HEK293T (cell line): ENCODE measurements at regions not wholly inside any gene's neighbourhood (a gene's known extent, or its start where the extent isn't known, plus 50 kb on each side); places are given as distances from the start of the nearest gene placed in this dataset.

ENCODE experiments used
- CTCF ChIA-PET: fragments of 350-600 bp; formaldehyde crosslinking; extraction: SDS; loops from one replicate; lab custom pipeline; 2021; ENCODE audit warnings: antibody characterized with exemption, inconsistent platforms; lab: Yijun Ruan, JAX
- POLR2A ChIA-PET: fragments of 350-600 bp; formaldehyde crosslinking; extraction: SDS; loops from one replicate; lab custom pipeline; 2020; ENCODE audit warnings: antibody characterized with exemption, inconsistent platforms; lab: Yijun Ruan, JAX
- DNase-seq: peaks from one replicate; pipeline ENCODE4 v3.0.0; 2012; ENCODE audit warnings: mixed read lengths; ENCODE audit errors: extremely low spot score
- ARNT ChIP-seq: fragments of 450-650 bp; IDR thresholded peaks from 2 replicates; pipeline ENCODE4 v1.6.1; 2017; ENCODE audit warnings: mild to moderate bottlenecking
- BHLHE40 ChIP-seq: fragments of 450-650 bp; IDR thresholded peaks from 2 replicates; pipeline ENCODE4 v1.6.1; 2016; ENCODE audit warnings: mild to moderate bottlenecking, moderate library complexity, borderline replicate concordance
- CTBP1 ChIP-seq: fragments of 450-650 bp; IDR thresholded peaks from 2 replicates; pipeline ENCODE4 v1.6.1; 2016; ENCODE audit warnings: borderline replicate concordance
- ELF4 ChIP-seq: fragments of 450-650 bp; IDR thresholded peaks from 2 replicates; pipeline ENCODE4 v1.6.1; 2017; ENCODE audit warnings: antibody characterized with exemption
- FOXA1 ChIP-seq: fragments of 450-650 bp; IDR thresholded peaks from 2 replicates; pipeline ENCODE4 v1.6.1; 2016; ENCODE audit warnings: mild to moderate bottlenecking
- FOXK2 ChIP-seq: fragments of 450-650 bp; IDR thresholded peaks from 2 replicates; pipeline ENCODE4 v1.6.1; 2016; ENCODE audit warnings: mild to moderate bottlenecking
- FOXM1 ChIP-seq: fragments of 450-650 bp; IDR thresholded peaks from 2 replicates; pipeline ENCODE4 v1.6.1; 2017; ENCODE audit warnings: mild to moderate bottlenecking, borderline replicate concordance
- HDGF ChIP-seq: fragments of 450-650 bp; IDR thresholded peaks from 2 replicates; pipeline ENCODE4 v1.6.1; 2017; ENCODE audit warnings: antibody characterized with exemption, borderline replicate concordance
- L3MBTL2 ChIP-seq: fragments of 450-650 bp; conservative IDR thresholded peaks from 2 replicates; pipeline ENCODE4 v1.6.1; 2016; ENCODE audit warnings: mild to moderate bottlenecking
- LEF1 ChIP-seq: fragments of 450-650 bp; IDR thresholded peaks from 2 replicates; pipeline ENCODE4 v1.6.1; 2017; ENCODE audit warnings: mild to moderate bottlenecking, borderline replicate concordance
- NFRKB ChIP-seq: fragments of 450-650 bp; IDR thresholded peaks from 2 replicates; pipeline ENCODE4 v1.6.1; 2016; ENCODE audit warnings: mild to moderate bottlenecking, moderate library complexity
- PKNOX1 ChIP-seq: fragments of 450-650 bp; IDR thresholded peaks from 2 replicates; pipeline ENCODE4 v1.6.1; 2016
- SP1 ChIP-seq: fragments of 450-650 bp; IDR thresholded peaks from 2 replicates; pipeline ENCODE4 v1.6.1; 2017
- SUZ12 ChIP-seq: fragments of 450-650 bp; IDR thresholded peaks from 2 replicates; pipeline ENCODE4 v1.6.1; 2016; ENCODE audit warnings: mild to moderate bottlenecking
- TARDBP ChIP-seq: fragments of 450-650 bp; IDR thresholded peaks from 2 replicates; pipeline ENCODE4 v1.6.1; 2016
- ZNF384 ChIP-seq: fragments of 450-650 bp; IDR thresholded peaks from 2 replicates; pipeline ENCODE4 v1.6.1; 2016

GRCh38 chr20:50288128-50288623 is 97.5 kb downstream of the CEBPB start:
- ChIA-PET CTCF (no interaction called here), POLR2A (no interaction called here)
- no peak for DNase-seq
- TF ChIP-seq SUZ12: no peak
- no peak for TF ChIP-seq CTBP1
- no peak for TF ChIP-seq FOXA1
- TF ChIP-seq TARDBP: no peak
- no peak for TF ChIP-seq FOXK2
- TF ChIP-seq BHLHE40: no peak
- TF ChIP-seq ELF4: no peak
- no peak for TF ChIP-seq NFRKB
- no peak for TF ChIP-seq HDGF

GRCh38 chr20:50289581-50289980 is 99.0 kb downstream of the CEBPB start:
- ChIA-PET POLR2A (no interaction called here), CTCF (no interaction called here)
- no peak for DNase-seq

GRCh38 chr20:50290112-50290511 is 99.5 kb downstream of the CEBPB start:
- no peak for TF ChIP-seq ZNF384

More at GRCh38 chr20:50289581-50289980, 99.0 kb downstream of the CEBPB start:
- TF ChIP-seq TARDBP (no peak), ZNF384 (no peak), PKNOX1 (no peak), SP1 (no peak), NFRKB (no peak)

GRCh38 chr20:50290808-50291207 is 100.2 kb downstream of the CEBPB start:
- ChIA-PET CTCF (no interaction called here), POLR2A (no interaction called here)
- TF ChIP-seq FOXA1: no peak
- no peak for TF ChIP-seq FOXK2
- no peak for TF ChIP-seq ELF4
- no peak for TF ChIP-seq SUZ12
- DNase-seq: no peak

More at GRCh38 chr20:50290112-50290511, 99.5 kb downstream of the CEBPB start:
- POLR2A ChIA-PET: no interaction called here
- CTCF ChIA-PET: no interaction called here
- no peak for DNase-seq

GRCh38 chr20:50291254-50292078 is 100.8 kb downstream of the CEBPB start:
- DNase-seq: no peak
- ChIA-PET POLR2A (no interaction called here), CTCF (no interaction called here)
- TF ChIP-seq SUZ12: no peak
- TF ChIP-seq L3MBTL2: no peak
- TF ChIP-seq HDGF: no peak
- TF ChIP-seq LEF1: no peak
- no peak for TF ChIP-seq FOXM1
- no peak for TF ChIP-seq SP1
- no peak for TF ChIP-seq CTBP1

GRCh38 chr20:50292079-50292590 is 101.5 kb downstream of the CEBPB start:
- no peak for TF ChIP-seq ZNF384
- TF ChIP-seq FOXA1: no peak
- no peak for TF ChIP-seq ARNT
- no peak for TF ChIP-seq CTBP1
- no peak for TF ChIP-seq HDGF
- TF ChIP-seq NFRKB: no peak
- TF ChIP-seq FOXK2: no peak
- TF ChIP-seq L3MBTL2: no peak
- no peak for TF ChIP-seq ELF4
- TF ChIP-seq SUZ12: no peak
- TF ChIP-seq FOXM1: no peak
- no peak for TF ChIP-seq TARDBP
- ChIA-PET CTCF (no interaction called here), POLR2A (no interaction called here)
- no peak for DNase-seq

GRCh38 chr20:50292591-50293283 is 102.1 kb downstream of the CEBPB start:
- ChIA-PET CTCF (no interaction called here), POLR2A (no interaction called here)
- DNase-seq: no peak
- TF ChIP-seq BHLHE40: no peak
- no peak for TF ChIP-seq SUZ12
- TF ChIP-seq ELF4: no peak
- TF ChIP-seq SP1: no peak
- TF ChIP-seq TARDBP: no peak
- TF ChIP-seq ARNT: no peak
